A549 (cell line): ENCODE measurements at regions not wholly inside any gene's neighbourhood (a gene's known extent, or its start where the extent isn't known, plus 50 kb on each side); places are given as distances from the start of the nearest gene placed in this dataset.

Source experiments
- ATAC-seq, 2 experiments: fragments of 200-7000 bp in 1 of 2; fragments of >200 bp in 1 of 2; cut with Nextera tagmentation in 1 of 2; cut with Tn5 transposase in 1 of 2; 3 replicates each; pipeline versions ENCODE4 v1.8.0 to v1.9.1; 2018 to 2020; ENCODE audit warnings: mild to moderate bottlenecking in 1 of 2, moderate library complexity in 1 of 2
- CTCF ChIA-PET: fragments of 300-600 bp; sonication (Branson Sonifier 250); formaldehyde crosslinking; extraction: SDS; loops from one replicate; lab custom pipeline; 2021; ENCODE audit warnings: antibody characterized with exemption, inconsistent platforms; lab: Yijun Ruan, JAX
- POLR2A ChIA-PET: fragments of 350-600 bp; formaldehyde crosslinking; extraction: SDS; loops from one replicate; lab custom pipeline; 2021; ENCODE audit warnings: antibody characterized with exemption, inconsistent platforms; lab: Yijun Ruan, JAX
- DNase-seq, 2 experiments: peaks; one replicate each; pipeline versions ENCODE4 v3.0.0 to v3.0.0-alpha.2; 2011 to 2016; ENCODE audit warnings: low read depth in 1 of 2, low spot score in 1 of 2
- FAIRE-seq: peaks from 2 replicates; lab custom pipeline; 2011; peaks lifted over from hg19 to GRCh38; lab: Jason Lieb, UNC
- H3K27ac ChIP-seq, 2 experiments: fragments of >200 bp; sonication (Bioruptor Twin); formaldehyde crosslinking; 3 replicates each; pipeline ENCODE4 v1.5.1; 2016 to 2017
- H3K4me1 ChIP-seq: fragments of >200 bp; sonication (Bioruptor Twin); formaldehyde crosslinking; 3 replicates; pipeline ENCODE4 v1.6.1; 2016
- H3K4me2 ChIP-seq: fragments of >200 bp; sonication (Bioruptor Twin); formaldehyde crosslinking; 3 replicates; pipeline ENCODE4 v1.6.1; 2016
- H3K4me3 ChIP-seq: fragments of >200 bp; sonication (Bioruptor Twin); formaldehyde crosslinking; 3 replicates; pipeline ENCODE4 v1.5.1; 2016
- H3K9me3 ChIP-seq: fragments of >200 bp; sonication (Bioruptor Twin); formaldehyde crosslinking; 3 replicates; pipeline ENCODE4 v1.6.1; 2016
- CBX2 ChIP-seq: fragments of 200-600 bp; sonication (generic); IDR thresholded peaks from 2 replicates; pipeline ENCODE4 v1.6.1; 2016; ENCODE audit warnings: low read depth, mild to moderate bottlenecking, borderline replicate concordance
- CBX8 ChIP-seq: fragments of 200-600 bp; sonication (generic); IDR thresholded peaks from 2 replicates; pipeline ENCODE4 v1.6.1; 2016
- CHD2 ChIP-seq: fragments of 150-350 bp; IDR thresholded peaks from 2 replicates; pipeline ENCODE4 v1.6.1; 2014; ENCODE audit warnings: low read length; ENCODE audit not compliant: partially characterized antibody
- EP300 ChIP-seq, 2 experiments: fragments of >200 bp; sonication (Bioruptor Twin); formaldehyde crosslinking; IDR thresholded peaks; 2 replicates in 1 of 2; 3 replicates in 1 of 2; pipeline ENCODE4 v1.6.1; 2016 to 2017
- ESRRA ChIP-seq: fragments of 150-350 bp; IDR thresholded peaks from 2 replicates; pipeline ENCODE4 v1.6.1; 2014; ENCODE audit warnings: mild to moderate bottlenecking, low read length, borderline replicate concordance
- GATA3 ChIP-seq: IDR thresholded peaks from 2 replicates; pipeline ENCODE4 v1.6.1; 2012; ENCODE audit warnings: borderline replicate concordance
- HOXB5 ChIP-seq: fragments of 250-450 bp; sonication (Bioruptor Pico); IDR thresholded peaks from 2 replicates; pipeline ENCODE4 v1.5.0; 2020; ENCODE audit warnings: mild to moderate bottlenecking, moderate library complexity
- POLR2AphosphoS2 ChIP-seq: conservative IDR thresholded peaks from 2 replicates; pipeline ENCODE4 v1.6.1; 2012; ENCODE audit warnings: low read length, improper control_type of control experiment, inconsistent platforms
- RARB ChIP-seq: fragments of 250-450 bp; sonication (Bioruptor Pico); IDR thresholded peaks from 2 replicates; pipeline ENCODE4 v1.8.0; 2021; ENCODE audit warnings: mild to moderate bottlenecking, moderate library complexity
- SMC3 ChIP-seq: fragments of >200 bp; sonication (Bioruptor Twin); formaldehyde crosslinking; IDR thresholded peaks from 3 replicates; pipeline ENCODE4 v1.6.1; 2018; ENCODE audit warnings: inconsistent platforms
- SREBF2 ChIP-seq: fragments of 450-650 bp; IDR thresholded peaks from 2 replicates; pipeline ENCODE4 v1.6.1; 2014; ENCODE audit warnings: mild to moderate bottlenecking, moderate library complexity
- ZSCAN20 ChIP-seq: fragments of 250-450 bp; sonication (Bioruptor Pico); IDR thresholded peaks from 2 replicates; pipeline ENCODE4 v1.8.0; 2022; ENCODE audit warnings: mild to moderate bottlenecking, moderate library complexity
- WGBS: methylation state at CpG from one replicate; pipeline ENCODE4 v1.1.6; 2017; ENCODE audit errors: missing lambda C conversion rate; 5-methylcytosine and 5-hydroxymethylcytosine counted together
- TF ChIP-seq, protein P1 (sequence below): fragments of 200-600 bp; sonication (generic); IDR thresholded peaks from 2 replicates; pipeline ENCODE4 v1.6.1; 2016; ENCODE audit warnings: antibody characterized with exemption, mild to moderate bottlenecking, moderate library complexity
- TF ChIP-seq, protein P2 (sequence below): fragments of >200 bp; sonication (Bioruptor Twin); formaldehyde crosslinking; IDR thresholded peaks from 3 replicates; pipeline ENCODE4 v1.5.1; 2016
- TF ChIP-seq, protein P3 (sequence below): fragments of 250-450 bp; sonication (Bioruptor Pico); IDR thresholded peaks from 2 replicates; pipeline ENCODE4 v1.5.0; 2021; ENCODE audit warnings: mild to moderate bottlenecking, moderate library complexity, borderline replicate concordance
- TF ChIP-seq, protein P4 (sequence below): fragments of 250-450 bp; sonication (Bioruptor Pico); IDR thresholded peaks from 2 replicates; pipeline ENCODE4 v1.5.0; 2020; ENCODE audit warnings: low read depth, mild to moderate bottlenecking, moderate library complexity

DNA sequence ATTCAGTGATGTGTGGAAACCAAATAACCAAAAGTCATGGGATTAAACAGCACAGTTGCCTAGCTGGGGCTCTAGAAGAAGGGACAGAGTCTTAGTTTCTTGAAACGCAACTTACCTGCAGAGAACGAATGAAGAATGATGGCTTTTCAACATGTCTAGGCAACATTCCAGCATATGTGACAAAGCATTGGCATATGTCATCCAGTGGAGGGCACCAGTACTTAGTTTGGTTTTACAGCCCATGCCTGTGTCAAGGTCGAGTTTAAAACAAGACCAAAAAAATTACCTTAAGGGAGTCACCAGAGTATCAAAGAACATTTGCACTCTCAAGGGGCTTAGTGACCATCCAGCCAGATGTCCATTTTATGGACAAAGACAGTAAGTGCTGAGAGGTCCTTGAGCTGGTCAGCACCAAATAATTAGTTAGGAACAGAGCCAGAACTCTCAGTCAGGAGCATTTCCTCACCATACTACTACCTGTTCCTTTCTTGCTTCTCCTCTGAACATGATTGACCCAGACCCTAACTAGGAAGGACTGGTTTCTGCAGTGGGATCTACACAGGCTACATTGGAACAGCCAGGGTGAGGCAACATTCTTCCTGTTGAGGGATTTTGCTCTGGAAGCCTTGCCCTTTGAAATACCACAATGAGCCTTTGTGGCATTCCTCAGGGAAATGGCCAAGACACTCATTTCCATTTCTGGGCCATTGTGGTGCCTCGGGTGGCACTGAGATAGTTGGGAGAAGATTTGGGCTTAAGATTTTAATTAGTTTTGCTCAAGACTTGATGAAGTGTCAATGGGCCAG lies 75.4 kb upstream of the ANKH start (continued):
- TF ChIP-seq, protein P1, sequence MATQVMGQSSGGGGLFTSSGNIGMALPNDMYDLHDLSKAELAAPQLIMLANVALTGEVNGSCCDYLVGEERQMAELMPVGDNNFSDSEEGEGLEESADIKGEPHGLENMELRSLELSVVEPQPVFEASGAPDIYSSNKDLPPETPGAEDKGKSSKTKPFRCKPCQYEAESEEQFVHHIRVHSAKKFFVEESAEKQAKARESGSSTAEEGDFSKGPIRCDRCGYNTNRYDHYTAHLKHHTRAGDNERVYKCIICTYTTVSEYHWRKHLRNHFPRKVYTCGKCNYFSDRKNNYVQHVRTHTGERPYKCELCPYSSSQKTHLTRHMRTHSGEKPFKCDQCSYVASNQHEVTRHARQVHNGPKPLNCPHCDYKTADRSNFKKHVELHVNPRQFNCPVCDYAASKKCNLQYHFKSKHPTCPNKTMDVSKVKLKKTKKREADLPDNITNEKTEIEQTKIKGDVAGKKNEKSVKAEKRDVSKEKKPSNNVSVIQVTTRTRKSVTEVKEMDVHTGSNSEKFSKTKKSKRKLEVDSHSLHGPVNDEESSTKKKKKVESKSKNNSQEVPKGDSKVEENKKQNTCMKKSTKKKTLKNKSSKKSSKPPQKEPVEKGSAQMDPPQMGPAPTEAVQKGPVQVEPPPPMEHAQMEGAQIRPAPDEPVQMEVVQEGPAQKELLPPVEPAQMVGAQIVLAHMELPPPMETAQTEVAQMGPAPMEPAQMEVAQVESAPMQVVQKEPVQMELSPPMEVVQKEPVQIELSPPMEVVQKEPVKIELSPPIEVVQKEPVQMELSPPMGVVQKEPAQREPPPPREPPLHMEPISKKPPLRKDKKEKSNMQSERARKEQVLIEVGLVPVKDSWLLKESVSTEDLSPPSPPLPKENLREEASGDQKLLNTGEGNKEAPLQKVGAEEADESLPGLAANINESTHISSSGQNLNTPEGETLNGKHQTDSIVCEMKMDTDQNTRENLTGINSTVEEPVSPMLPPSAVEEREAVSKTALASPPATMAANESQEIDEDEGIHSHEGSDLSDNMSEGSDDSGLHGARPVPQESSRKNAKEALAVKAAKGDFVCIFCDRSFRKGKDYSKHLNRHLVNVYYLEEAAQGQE = no peak
- no peak for TF ChIP-seq ESRRA
- TF ChIP-seq SREBF2 = no peak
- TF ChIP-seq, protein P2, sequence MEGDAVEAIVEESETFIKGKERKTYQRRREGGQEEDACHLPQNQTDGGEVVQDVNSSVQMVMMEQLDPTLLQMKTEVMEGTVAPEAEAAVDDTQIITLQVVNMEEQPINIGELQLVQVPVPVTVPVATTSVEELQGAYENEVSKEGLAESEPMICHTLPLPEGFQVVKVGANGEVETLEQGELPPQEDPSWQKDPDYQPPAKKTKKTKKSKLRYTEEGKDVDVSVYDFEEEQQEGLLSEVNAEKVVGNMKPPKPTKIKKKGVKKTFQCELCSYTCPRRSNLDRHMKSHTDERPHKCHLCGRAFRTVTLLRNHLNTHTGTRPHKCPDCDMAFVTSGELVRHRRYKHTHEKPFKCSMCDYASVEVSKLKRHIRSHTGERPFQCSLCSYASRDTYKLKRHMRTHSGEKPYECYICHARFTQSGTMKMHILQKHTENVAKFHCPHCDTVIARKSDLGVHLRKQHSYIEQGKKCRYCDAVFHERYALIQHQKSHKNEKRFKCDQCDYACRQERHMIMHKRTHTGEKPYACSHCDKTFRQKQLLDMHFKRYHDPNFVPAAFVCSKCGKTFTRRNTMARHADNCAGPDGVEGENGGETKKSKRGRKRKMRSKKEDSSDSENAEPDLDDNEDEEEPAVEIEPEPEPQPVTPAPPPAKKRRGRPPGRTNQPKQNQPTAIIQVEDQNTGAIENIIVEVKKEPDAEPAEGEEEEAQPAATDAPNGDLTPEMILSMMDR = peak; percentile 33; the same call in 2 of the 3 replicates
- TF ChIP-seq, protein P3, sequence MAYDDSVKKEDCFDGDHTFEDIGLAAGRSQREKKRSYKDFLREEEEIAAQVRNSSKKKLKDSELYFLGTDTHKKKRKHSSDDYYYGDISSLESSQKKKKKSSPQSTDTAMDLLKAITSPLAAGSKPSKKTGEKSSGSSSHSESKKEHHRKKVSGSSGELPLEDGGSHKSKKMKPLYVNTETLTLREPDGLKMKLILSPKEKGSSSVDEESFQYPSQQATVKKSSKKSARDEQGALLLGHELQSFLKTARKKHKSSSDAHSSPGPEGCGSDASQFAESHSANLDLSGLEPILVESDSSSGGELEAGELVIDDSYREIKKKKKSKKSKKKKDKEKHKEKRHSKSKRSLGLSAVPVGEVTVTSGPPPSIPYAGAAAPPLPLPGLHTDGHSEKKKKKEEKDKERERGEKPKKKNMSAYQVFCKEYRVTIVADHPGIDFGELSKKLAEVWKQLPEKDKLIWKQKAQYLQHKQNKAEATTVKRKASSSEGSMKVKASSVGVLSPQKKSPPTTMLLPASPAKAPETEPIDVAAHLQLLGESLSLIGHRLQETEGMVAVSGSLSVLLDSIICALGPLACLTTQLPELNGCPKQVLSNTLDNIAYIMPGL = no peak
- TF ChIP-seq HOXB5 (CRISPR knock-in tag) = no peak
- TF ChIP-seq, protein P4, sequence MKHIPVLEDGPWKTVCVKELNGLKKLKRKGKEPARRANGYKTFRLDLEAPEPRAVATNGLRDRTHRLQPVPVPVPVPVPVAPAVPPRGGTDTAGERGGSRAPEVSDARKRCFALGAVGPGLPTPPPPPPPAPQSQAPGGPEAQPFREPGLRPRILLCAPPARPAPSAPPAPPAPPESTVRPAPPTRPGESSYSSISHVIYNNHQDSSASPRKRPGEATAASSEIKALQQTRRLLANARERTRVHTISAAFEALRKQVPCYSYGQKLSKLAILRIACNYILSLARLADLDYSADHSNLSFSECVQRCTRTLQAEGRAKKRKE (CRISPR knock-in tag) = no peak
- no peak for TF ChIP-seq POLR2AphosphoS2
- TF ChIP-seq SMC3 = peak; percentile 41; the same call in 2 of the 3 replicates
- TF ChIP-seq RARB (CRISPR knock-in tag) = no peak

DNA sequence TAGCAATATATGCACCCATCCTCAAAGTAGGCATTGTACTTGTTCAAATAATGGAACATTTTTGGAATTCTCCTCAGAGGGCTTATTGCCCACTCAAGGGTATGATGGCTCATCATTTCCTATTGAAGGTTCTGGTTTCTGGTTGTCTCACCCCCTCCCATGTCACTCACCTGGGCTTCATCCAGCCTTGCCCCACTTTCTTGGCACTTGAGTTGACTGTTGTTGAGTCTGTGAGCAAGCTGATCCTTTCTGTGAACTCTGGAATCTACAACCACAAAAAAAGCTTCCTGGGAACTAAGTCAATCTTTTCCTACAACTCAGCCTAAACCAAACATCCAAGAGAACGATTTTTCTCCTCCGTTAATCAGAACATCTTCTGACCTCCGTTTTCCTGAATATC lies 73.9 kb upstream of the ANKH start:
- Histone ChIP-seq H3K9me3 (peaks cover 9% of the 10 kb centered on the region; the same call in 1 of the 3 replicates), H3K4me2 (peak overlapping the region; percentile 61), H3K27ac (peak overlapping the region; percentile 29 to 36; a peak in 4 of 6 replicates), H3K4me1 (peaks cover 27% of the 10 kb centered on the region), H3K4me3 (no peak overlapping the region)
- WGBS = 5% methylated on average over 3 of the region's 3 CpGs
- peak in 1 of 2 experiments; percentile 46 for DNase-seq
- ChIA-PET CTCF (no interaction called here), POLR2A (no interaction called here)
- ATAC-seq = peak in 1 of 2 experiments; percentile 63; a peak in 3 of 6 replicates
- no peak for FAIRE-seq
- TF ChIP-seq ESRRA (no peak), GATA3 (no peak), CHD2 (no peak), ZSCAN20 (CRISPR knock-in tag) (no peak), CBX8 (no peak)

DNA sequence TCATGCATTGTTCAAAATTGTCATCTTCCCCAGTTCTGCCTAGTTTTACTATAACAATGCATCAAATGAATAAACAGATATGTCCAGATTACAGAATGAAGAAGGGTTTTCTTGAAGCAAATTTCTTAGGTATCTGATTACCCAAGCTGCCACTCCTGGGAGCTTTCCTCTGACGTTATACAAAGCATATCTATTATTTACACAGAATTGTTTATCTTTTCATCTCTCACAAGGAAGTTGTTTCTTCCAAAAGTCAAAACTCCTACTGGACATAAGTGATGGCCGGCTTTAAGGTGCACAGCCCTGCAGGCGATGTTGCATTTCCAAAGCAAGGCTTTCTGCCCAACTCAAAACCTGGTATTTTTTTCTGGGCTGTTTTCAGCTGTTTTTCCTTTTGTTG lies 73.4 kb upstream of the ANKH start:
- peak; percentile 84 to 90 for ATAC-seq
- Histone ChIP-seq H3K4me1 (peaks cover 27% of the 10 kb centered on the region), H3K9me3 (peaks cover 9% of the 10 kb centered on the region; the same call in 1 of the 3 replicates), H3K27ac (peak overlapping the region; percentile 29 to 36; a peak in 3 of 6 replicates), H3K4me2 (peak overlapping the region; percentile 61), H3K4me3 (no peak overlapping the region)
- POLR2A ChIA-PET = no interaction called here
- 11% methylated on average over 3 of the region's 3 CpGs for WGBS
- TF ChIP-seq CBX2 (no peak), EP300 (IDR thresholded peaks at IDR 0.05) (0 out of 5 replicates have a peak, but pooled peaks of 1 of the 2 experiments have one; percentile 32), GATA3 (peak; percentile 52; the same call in 1 of the 2 replicates), ZSCAN20 (CRISPR knock-in tag) (no peak)
- FAIRE-seq = no peak
- peak in 1 of 2 experiments; percentile 76 for DNase-seq
- CTCF ChIA-PET = no interaction called here
